Cerebellar cortex (tissue), 1 donor: ENCODE measurements at regions not wholly inside any gene's neighbourhood (a gene's known extent, or its start where the extent isn't known, plus 50 kb on each side); places are given as distances from the start of the nearest gene placed in this dataset.

Source experiments
- DNase-seq: peaks from one replicate; pipeline ENCODE4 v3.0.0-alpha.2; 2015; ENCODE audit warnings: low spot score

- no peak for DNase-seq
Measured at GRCh38 chr22:27509132-27509920, 292.2 kb downstream of the MN1 start.

- DNase-seq, result no peak
Measured at GRCh38 chr22:27510024-27510423, 291.5 kb downstream of the MN1 start.

- DNase-seq, result no peak
Measured at GRCh38 chr22:27512283-27512761, 289.2 kb downstream of the MN1 start.

GRCh38 chr22:27513021-27513420 is 288.5 kb downstream of the MN1 start:
- no peak for DNase-seq

GRCh38 chr22:27514601-27515523 is 286.7 kb downstream of the MN1 start:
- DNase-seq, result no peak

- DNase-seq, result no peak
Measured at GRCh38 chr22:27517361-27518155, 284.0 kb downstream of the MN1 start.

GRCh38 chr22:27518531-27519340 is 282.8 kb downstream of the MN1 start:
- no peak for DNase-seq

GRCh38 chr22:27523711-27524110 is 277.8 kb downstream of the MN1 start:
- no peak for DNase-seq

- no peak for DNase-seq
Measured at GRCh38 chr22:27525711-27526110, 275.8 kb downstream of the MN1 start.

- no peak for DNase-seq
Measured at GRCh38 chr22:27526901-27527300, 274.7 kb downstream of the MN1 start.

GRCh38 chr22:27531782-27532530 is 269.6 kb downstream of the MN1 start:
- DNase-seq, result no peak

- DNase-seq, result no peak
Measured at GRCh38 chr22:27533105-27533745, 268.3 kb downstream of the MN1 start.

- no peak for DNase-seq
Measured at GRCh38 chr22:27534720-27535125, 266.8 kb downstream of the MN1 start.

- no peak for DNase-seq
Measured at GRCh38 chr22:27535452-27535851, 266.1 kb downstream of the MN1 start.

GRCh38 chr22:27537501-27537900 is 264.1 kb downstream of the MN1 start:
- DNase-seq, result no peak

GRCh38 chr22:27538666-27539065 is 262.9 kb downstream of the MN1 start:
- no peak for DNase-seq

- no peak for DNase-seq
Measured at GRCh38 chr22:27540247-27540646, 261.3 kb downstream of the MN1 start.

GRCh38 chr22:27540656-27541396 is 260.7 kb downstream of the MN1 start:
- no peak for DNase-seq

- no peak for DNase-seq
Measured at GRCh38 chr22:27541836-27542235, 259.7 kb downstream of the MN1 start.
